ENCODE measurements at regions not wholly inside any gene's neighbourhood (a gene's known extent, or its start where the extent isn't known, plus 50 kb on each side); places are given as distances from the start of the nearest gene placed in this dataset.

DNA sequence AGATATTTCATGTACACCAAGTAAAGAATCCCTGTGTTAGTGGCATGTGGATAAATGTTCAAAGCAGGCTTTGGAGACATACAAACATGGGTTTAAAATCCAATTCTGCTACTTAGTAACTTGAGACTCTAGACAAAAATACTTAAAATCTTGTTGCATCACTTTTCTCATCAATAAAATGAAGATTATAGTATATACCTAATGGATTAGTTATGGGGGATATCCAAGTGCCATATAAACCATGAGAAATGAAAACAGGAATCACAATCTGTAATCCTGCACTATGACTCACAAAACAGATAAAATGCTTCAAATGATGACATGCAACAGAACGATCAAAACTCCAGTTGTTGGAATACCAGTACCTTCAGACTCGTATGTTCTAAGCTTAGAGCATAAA lies 496.0 kb upstream of the RGMA start:
- Histone ChIP-seq H3K79me2 (ENCODE audit: insufficient read depth, low read length) (no peaks in the 10 kb centered on the region), H3K27me3 (ENCODE audit: insufficient read depth, low read length, poor library complexity, severe bottlenecking) (no peaks in the 10 kb centered on the region), H3K36me3 (ENCODE audit: insufficient read depth, low read length) (no peaks in the 10 kb centered on the region), H3K4me3 (ENCODE audit: low read length, poor library complexity, severe bottlenecking) (no peak overlapping the region), H3K9me3 (ENCODE audit: insufficient read depth, low read depth, low read length) (no peaks in the 10 kb centered on the region), H3K4me1 (ENCODE audit: insufficient read depth, low read length, poor library complexity, severe bottlenecking) (no peaks in the 10 kb centered on the region), H3K9ac (ENCODE audit: low read depth, low read length, poor library complexity, severe bottlenecking) (no peak overlapping the region), H4K20me1 (ENCODE audit: insufficient read depth, low read length, poor library complexity, severe bottlenecking) (no peaks in the 10 kb centered on the region), H3K4me2 (ENCODE audit: low read depth, low read length, poor library complexity, severe bottlenecking) (no peak overlapping the region), H3F3A (ENCODE audit: low read depth) (no peaks in the 10 kb centered on the region), H2AFZ (ENCODE audit: low read length) (no peak overlapping the region), H3K9me2 (replicated peaks; ENCODE audit: low read depth, low read length) (no peaks in the 10 kb centered on the region)
- TF ChIP-seq, protein P1, sequence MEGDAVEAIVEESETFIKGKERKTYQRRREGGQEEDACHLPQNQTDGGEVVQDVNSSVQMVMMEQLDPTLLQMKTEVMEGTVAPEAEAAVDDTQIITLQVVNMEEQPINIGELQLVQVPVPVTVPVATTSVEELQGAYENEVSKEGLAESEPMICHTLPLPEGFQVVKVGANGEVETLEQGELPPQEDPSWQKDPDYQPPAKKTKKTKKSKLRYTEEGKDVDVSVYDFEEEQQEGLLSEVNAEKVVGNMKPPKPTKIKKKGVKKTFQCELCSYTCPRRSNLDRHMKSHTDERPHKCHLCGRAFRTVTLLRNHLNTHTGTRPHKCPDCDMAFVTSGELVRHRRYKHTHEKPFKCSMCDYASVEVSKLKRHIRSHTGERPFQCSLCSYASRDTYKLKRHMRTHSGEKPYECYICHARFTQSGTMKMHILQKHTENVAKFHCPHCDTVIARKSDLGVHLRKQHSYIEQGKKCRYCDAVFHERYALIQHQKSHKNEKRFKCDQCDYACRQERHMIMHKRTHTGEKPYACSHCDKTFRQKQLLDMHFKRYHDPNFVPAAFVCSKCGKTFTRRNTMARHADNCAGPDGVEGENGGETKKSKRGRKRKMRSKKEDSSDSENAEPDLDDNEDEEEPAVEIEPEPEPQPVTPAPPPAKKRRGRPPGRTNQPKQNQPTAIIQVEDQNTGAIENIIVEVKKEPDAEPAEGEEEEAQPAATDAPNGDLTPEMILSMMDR (conservative IDR thresholded peaks at IDR 0.05; ENCODE audit: low read length), result no peak
- TF ChIP-seq EZH2phosphoT487 (IDR thresholded peaks at IDR 0.05; ENCODE audit: borderline replicate concordance), result no peak

DNA sequence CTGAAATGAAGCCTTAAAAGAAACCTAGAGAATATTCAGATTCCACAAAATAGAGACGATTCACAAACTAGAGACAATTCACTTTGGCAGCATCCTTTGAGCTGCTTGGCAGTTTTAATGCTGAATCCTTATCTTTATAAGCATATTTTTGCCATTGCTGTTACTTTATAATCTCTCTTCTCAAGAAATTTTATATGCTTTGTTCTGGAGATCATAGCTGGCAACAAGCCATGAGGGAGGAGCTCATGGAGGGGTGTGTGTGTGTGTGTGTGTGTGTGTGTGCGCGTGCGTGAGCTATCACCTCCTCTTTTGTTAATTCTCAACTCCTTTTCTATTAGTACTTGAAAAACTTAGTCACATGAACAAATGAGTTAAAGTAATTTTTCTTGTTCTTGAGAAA lies 495.0 kb upstream of the RGMA start:
- no peak for TF ChIP-seq EZH2phosphoT487 (IDR thresholded peaks at IDR 0.05; ENCODE audit: borderline replicate concordance)
- TF ChIP-seq, protein P1 (conservative IDR thresholded peaks at IDR 0.05; ENCODE audit: low read length), result no peak
- Histone ChIP-seq H3K9me2 (replicated peaks; ENCODE audit: low read depth, low read length) (no peaks in the 10 kb centered on the region), H3K4me3 (ENCODE audit: low read length, poor library complexity, severe bottlenecking) (no peak overlapping the region), H3K36me3 (ENCODE audit: insufficient read depth, low read length) (no peaks in the 10 kb centered on the region), H4K20me1 (ENCODE audit: insufficient read depth, low read length, poor library complexity, severe bottlenecking) (no peaks in the 10 kb centered on the region), H3K4me2 (ENCODE audit: low read depth, low read length, poor library complexity, severe bottlenecking) (no peak overlapping the region), H3K27me3 (ENCODE audit: insufficient read depth, low read length, poor library complexity, severe bottlenecking) (no peaks in the 10 kb centered on the region), H3K79me2 (ENCODE audit: insufficient read depth, low read length) (no peaks in the 10 kb centered on the region), H3K4me1 (ENCODE audit: insufficient read depth, low read length, poor library complexity, severe bottlenecking) (no peaks in the 10 kb centered on the region), H2AFZ (ENCODE audit: low read length) (no peak overlapping the region), H3F3A (ENCODE audit: low read depth) (no peaks in the 10 kb centered on the region), H3K9me3 (ENCODE audit: insufficient read depth, low read depth, low read length) (no peaks in the 10 kb centered on the region), H3K9ac (ENCODE audit: low read depth, low read length, poor library complexity, severe bottlenecking) (no peak overlapping the region)

DNA sequence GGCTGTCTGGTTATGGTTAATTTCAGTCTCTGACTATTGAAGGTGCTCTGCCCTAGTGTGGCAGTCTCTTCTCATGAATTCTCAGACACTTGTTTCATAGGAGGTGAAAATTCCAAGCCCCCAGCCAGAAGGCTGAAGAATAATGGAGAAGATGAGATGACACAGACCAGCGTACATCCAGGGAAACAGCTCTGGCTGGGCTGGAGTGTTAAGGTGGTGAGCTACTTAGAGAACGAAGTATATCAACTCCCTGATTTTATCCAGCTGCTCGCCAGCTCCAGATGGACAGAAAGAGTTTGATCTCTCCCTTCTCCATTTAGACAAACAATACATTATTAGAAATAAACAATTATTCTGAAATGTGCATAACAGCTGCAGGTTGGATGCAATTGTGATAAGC lies 494.5 kb upstream of the RGMA start:
- H3K36me3 ChIP-seq (ENCODE audit: insufficient read depth, low read length), result no peaks in the 10 kb centered on the region
- no peak overlapping the region for H3K4me3 ChIP-seq (ENCODE audit: low read length, poor library complexity, severe bottlenecking)
- H3K9me2 ChIP-seq (replicated peaks; ENCODE audit: low read depth, low read length), result no peaks in the 10 kb centered on the region
- H2AFZ ChIP-seq (ENCODE audit: low read length), result no peak overlapping the region
- H3K4me1 ChIP-seq (ENCODE audit: insufficient read depth, low read length, poor library complexity, severe bottlenecking), result no peaks in the 10 kb centered on the region
- no peak overlapping the region for H3K4me2 ChIP-seq (ENCODE audit: low read depth, low read length, poor library complexity, severe bottlenecking)
- no peak overlapping the region for H3K9ac ChIP-seq (ENCODE audit: low read depth, low read length, poor library complexity, severe bottlenecking)
- H4K20me1 ChIP-seq (ENCODE audit: insufficient read depth, low read length, poor library complexity, severe bottlenecking), result no peaks in the 10 kb centered on the region
- H3F3A ChIP-seq (ENCODE audit: low read depth), result no peaks in the 10 kb centered on the region
- no peaks in the 10 kb centered on the region for H3K9me3 ChIP-seq (ENCODE audit: insufficient read depth, low read depth, low read length)
- H3K79me2 ChIP-seq (ENCODE audit: insufficient read depth, low read length), result no peaks in the 10 kb centered on the region
- no peak for TF ChIP-seq EZH2phosphoT487 (IDR thresholded peaks at IDR 0.05; ENCODE audit: borderline replicate concordance)
- TF ChIP-seq, protein P1 (conservative IDR thresholded peaks at IDR 0.05; ENCODE audit: low read length), result no peak
- no peaks in the 10 kb centered on the region for H3K27me3 ChIP-seq (ENCODE audit: insufficient read depth, low read length, poor library complexity, severe bottlenecking)

Data from Loucy (cell line).